Suppressor macrophage treated with lipopolysaccharide for 1 hour (primary cell): ENCODE measurements at regions not wholly inside any gene's neighbourhood (a gene's known extent, or its start where the extent isn't known, plus 50 kb on each side); places are given as distances from the start of the nearest gene placed in this dataset.

Experiments used
- DNase-seq, 3 donors: peaks; one replicate each; pipeline ENCODE4 v3.0.0-alpha.2; 2020 to 2022

GRCh38 chr12:125272383-125272933 lies 207.2 kb downstream of the AACS start:
- DNase-seq, result no peak

GRCh38 chr12:125276567-125276966 lies 211.3 kb downstream of the AACS start:
- no peak for DNase-seq

DNA sequence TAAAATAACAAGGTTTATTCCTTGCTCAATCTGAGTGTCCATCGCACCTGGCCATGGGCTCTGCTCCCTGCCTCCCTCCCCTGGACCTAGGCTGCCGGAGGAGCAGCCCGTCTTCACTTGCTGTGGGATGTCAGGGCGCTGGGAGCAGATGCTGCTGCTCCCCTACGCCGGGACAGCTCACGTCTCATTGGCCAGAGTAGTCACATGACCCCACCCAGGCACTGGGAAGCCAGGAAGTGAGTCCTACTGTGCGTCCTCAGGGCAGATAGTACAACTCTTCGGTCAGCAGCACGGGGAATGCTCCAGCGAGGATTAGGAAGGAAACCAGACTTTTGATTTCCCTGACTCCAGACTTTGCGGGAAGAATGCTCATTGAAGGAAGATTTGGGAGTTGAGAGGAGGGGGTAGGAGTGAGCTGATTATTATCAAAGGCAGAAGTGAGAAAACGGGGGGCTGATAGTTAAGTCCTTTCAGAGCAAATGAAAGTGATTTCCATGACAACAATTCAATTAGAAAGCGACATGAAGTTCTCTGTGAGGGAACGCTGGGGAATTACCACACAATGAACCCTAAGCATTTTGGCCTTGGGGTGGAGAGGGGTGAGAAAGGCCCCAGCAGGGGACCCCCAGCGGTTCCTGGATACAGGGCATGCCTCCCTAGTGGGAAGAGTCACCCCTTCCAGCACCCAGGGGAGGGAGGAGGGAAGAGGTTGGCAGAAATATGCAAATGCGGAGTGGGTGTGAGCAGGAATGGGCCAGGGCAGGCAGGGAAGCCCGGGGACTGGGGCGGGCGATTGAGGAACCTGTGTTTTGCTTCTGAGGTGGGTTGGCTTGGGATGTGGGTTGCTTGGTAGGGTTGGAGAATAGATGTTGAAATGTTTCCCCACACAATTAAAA lies 215.5 kb downstream of the AACS start:
- DNase-seq, result peak in 2 of 3 donors; percentile 2 to 6

GRCh38 chr12:125282921-125283320 lies 217.7 kb downstream of the AACS start:
- DNase-seq, result no peak

- no peak for DNase-seq
Measured at GRCh38 chr12:125283521-125283920, 218.3 kb downstream of the AACS start.

GRCh38 chr12:125284087-125284486 lies 218.9 kb downstream of the AACS start:
- no peak for DNase-seq

- DNase-seq, result no peak
Measured at GRCh38 chr12:125284945-125285685, 219.9 kb downstream of the AACS start.

GRCh38 chr12:125286005-125286727 lies 220.9 kb downstream of the AACS start:
- no peak for DNase-seq

- DNase-seq, result no peak
Measured at GRCh38 chr12:125287155-125287847, 222.1 kb downstream of the AACS start.

DNA sequence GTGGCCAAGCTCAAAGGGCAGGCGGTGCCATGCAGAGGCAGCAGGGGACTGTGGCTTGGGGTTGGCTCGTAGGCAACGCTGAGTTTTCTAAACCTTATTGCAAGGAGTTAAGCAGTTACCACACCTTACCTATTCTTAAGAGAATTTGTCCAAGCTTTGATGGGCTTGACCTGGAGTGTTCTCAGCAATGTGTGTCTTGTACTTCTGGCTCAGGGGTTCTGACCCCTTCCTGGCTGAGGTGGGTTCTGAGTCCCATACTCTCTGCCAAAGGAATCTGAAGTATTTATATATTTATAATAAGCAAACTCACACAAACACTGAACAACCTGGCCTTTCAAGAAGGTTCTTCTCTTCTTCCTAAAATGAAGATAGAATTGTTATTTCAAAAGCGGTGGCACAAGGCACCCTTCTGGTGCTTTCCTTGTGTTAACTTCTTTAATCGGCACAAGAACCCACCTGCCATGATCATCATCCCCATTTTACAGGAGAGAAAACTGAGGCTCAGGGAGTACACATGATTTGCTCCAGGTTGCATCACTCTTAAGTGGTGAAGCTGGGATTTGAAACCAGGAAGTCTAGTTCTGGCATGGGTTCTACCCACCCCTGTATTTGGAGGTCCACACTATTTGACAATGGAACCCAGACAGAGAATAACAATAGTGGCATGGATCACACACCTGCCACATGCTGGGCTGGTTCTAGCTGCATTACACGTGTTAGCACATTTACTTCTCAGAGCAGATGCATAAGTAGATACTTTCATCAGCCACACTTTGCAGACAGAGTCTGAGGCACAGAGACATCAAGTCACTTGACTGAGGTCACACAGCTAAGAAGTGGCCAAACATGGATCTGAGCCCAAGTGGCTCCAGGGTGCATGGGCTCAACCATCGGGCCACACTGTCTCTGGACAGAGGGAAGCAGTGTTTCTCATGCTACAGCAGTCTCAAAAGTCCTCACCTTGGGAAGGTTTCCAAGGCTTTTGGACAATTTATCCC lies 224.0 kb downstream of the AACS start:
- no peak for DNase-seq

- DNase-seq, result no peak
Measured at GRCh38 chr12:125289970-125290369, 224.7 kb downstream of the AACS start.

GRCh38 chr12:125292700-125293099 lies 227.5 kb downstream of the AACS start:
- DNase-seq, result no peak

GRCh38 chr12:125295550-125295949 lies 230.3 kb downstream of the AACS start:
- DNase-seq, result no peak

- no peak for DNase-seq
Measured at GRCh38 chr12:125296701-125297100, 231.5 kb downstream of the AACS start.

DNA sequence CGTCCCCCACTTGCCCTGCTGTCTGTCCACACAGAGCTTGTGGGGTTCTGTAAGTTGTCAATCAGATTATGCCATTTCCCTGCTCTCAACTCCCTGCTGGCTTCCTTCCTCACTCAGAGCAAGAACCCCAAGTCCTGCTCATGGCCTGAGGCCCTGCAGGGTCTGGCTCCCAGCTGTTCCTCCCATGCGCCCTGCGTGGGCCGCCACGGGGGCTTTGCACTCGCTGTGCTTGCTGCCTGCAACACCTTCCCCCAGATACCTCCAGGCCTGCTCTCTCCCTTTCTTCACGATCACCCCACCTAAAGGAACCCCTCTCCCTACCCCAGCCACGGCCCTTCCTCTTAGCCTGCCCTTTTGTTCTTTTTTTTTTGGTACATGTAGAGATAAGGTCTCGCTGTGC lies 234.6 kb downstream of the AACS start:
- DNase-seq, result no peak

DNA sequence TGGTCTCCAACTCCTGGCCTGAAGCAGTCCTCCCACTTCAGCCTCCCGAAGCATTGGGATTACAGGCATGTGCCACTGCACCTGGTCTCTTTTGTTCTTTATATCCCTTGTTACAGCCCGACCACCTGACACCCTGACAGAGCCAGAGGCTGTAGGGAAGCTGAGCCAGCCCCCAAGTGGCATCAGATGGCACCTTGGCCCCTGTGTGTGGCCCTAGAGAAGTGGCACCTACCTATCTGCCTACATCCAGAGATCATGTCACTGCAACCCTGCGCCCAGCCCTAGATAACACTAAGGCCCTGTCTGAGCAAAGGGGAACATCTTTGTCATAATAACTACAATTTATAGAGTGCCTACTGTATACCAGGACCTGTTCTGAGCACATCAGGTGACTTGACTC lies 235.0 kb downstream of the AACS start:
- DNase-seq, result no peak

- no peak for DNase-seq
Measured at GRCh38 chr12:125303337-125303736, 238.1 kb downstream of the AACS start.

- no peak for DNase-seq
Measured at GRCh38 chr12:125304029-125304428, 238.8 kb downstream of the AACS start.

DNA sequence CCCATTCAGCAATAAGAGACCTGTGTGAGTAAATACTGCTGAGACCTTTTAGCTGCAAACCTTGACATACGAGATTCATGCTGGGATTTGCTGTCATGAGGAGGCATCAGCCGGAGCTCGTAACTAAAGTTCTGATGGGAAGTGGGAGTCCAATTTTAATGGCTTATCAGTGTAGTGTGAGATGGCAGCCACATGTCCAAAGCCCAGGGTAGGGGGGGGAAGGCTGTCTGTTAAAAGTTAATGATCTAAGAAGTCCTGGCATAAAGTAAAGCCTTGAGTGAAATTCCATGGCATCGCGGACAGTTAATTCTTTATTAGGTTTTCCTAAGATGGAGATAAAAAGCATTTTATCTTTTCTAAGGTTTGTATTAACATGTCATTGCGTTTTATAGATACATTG lies 240.0 kb downstream of the AACS start:
- no peak for DNase-seq

- no peak for DNase-seq
Measured at GRCh38 chr12:125310461-125310860, 245.2 kb downstream of the AACS start.

GRCh38 chr12:125311050-125311449 lies 245.8 kb downstream of the AACS start:
- no peak for DNase-seq
